Neural cell (in vitro differentiated cells): ENCODE measurements at regions not wholly inside any gene's neighbourhood (a gene's known extent, or its start where the extent isn't known, plus 50 kb on each side); places are given as distances from the start of the nearest gene placed in this dataset.
"Not testable (repeated sequence)": the region's sequence is repeated elsewhere in the genome, so short reads cannot be mapped to it uniquely, and the experiment has no call there.

Experiments used
- EP300 ChIP-seq: fragments of 450-650 bp; conservative IDR thresholded peaks from 2 replicates; pipeline ENCODE4 v1.6.1; 2014; ENCODE audit warnings: antibody characterized with exemption, mild to moderate bottlenecking, moderate library complexity; ENCODE audit not compliant: poor library complexity, severe bottlenecking
- EZH2 ChIP-seq: fragments of 200-600, 300-800 bp; shearing (Covaris generic), sonication (generic); IDR thresholded peaks from 2 replicates; pipeline ENCODE4 v1.6.1; 2014; ENCODE audit warnings: antibody characterized with exemption, low read length, borderline replicate concordance, mild to moderate bottlenecking; ENCODE audit not compliant: insufficient read depth, poor library complexity, severe bottlenecking
- MXI1 ChIP-seq: fragments of 450-650 bp; conservative IDR thresholded peaks from 2 replicates; pipeline ENCODE4 v1.6.1; 2014; ENCODE audit warnings: antibody characterized with exemption, mild to moderate bottlenecking; ENCODE audit not compliant: poor library complexity, severe bottlenecking
- POLR2AphosphoS5 ChIP-seq: IDR thresholded peaks from 2 replicates; pipeline ENCODE4 v1.6.1; 2012
- RAD21 ChIP-seq: fragments of 450-650 bp; conservative IDR thresholded peaks from 2 replicates; pipeline ENCODE4 v1.6.1; 2014; ENCODE audit warnings: antibody characterized with exemption, mild to moderate bottlenecking, moderate library complexity
- SMC3 ChIP-seq: fragments of 450-650 bp; conservative IDR thresholded peaks from 2 replicates; pipeline ENCODE4 v1.6.1; 2014; ENCODE audit warnings: antibody characterized with exemption, mild to moderate bottlenecking, moderate library complexity; ENCODE audit not compliant: poor library complexity
- TAF1 ChIP-seq: IDR thresholded peaks from 2 replicates; pipeline ENCODE4 v1.6.1; 2012; ENCODE audit warnings: low read depth
- TF ChIP-seq, protein P1 (sequence below): fragments of 450-650 bp; IDR thresholded peaks from 2 replicates; pipeline ENCODE4 v1.5.1; 2014; ENCODE audit warnings: antibody characterized with exemption, mild to moderate bottlenecking, moderate library complexity; ENCODE audit not compliant: poor library complexity, severe bottlenecking
- TF ChIP-seq, protein P2 (sequence below): IDR thresholded peaks from 2 replicates; pipeline ENCODE4 v1.6.1; 2012; ENCODE audit warnings: borderline replicate concordance

DNA sequence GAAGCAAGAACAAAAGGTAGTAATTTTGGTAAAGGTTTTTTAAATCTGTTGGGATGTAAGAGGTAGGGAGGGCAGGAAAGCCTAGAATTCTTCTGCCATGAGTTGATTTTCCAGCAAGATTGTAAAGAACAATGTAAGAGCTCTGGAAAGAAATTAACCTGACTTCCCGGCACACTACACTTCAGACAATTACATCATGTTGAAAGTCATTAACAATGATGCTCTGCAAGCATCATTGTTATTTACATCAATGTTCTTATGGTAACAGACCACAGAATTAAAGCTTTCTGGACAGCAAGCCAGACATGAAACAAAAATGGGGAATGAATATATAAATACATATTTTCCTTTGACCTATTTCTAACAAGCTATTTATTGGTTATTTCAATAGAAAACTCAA is 342.2 kb downstream of the CEP170 start:
- TF ChIP-seq, protein P1, sequence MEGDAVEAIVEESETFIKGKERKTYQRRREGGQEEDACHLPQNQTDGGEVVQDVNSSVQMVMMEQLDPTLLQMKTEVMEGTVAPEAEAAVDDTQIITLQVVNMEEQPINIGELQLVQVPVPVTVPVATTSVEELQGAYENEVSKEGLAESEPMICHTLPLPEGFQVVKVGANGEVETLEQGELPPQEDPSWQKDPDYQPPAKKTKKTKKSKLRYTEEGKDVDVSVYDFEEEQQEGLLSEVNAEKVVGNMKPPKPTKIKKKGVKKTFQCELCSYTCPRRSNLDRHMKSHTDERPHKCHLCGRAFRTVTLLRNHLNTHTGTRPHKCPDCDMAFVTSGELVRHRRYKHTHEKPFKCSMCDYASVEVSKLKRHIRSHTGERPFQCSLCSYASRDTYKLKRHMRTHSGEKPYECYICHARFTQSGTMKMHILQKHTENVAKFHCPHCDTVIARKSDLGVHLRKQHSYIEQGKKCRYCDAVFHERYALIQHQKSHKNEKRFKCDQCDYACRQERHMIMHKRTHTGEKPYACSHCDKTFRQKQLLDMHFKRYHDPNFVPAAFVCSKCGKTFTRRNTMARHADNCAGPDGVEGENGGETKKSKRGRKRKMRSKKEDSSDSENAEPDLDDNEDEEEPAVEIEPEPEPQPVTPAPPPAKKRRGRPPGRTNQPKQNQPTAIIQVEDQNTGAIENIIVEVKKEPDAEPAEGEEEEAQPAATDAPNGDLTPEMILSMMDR = not testable (repeated sequence)
- not testable (repeated sequence) for TF ChIP-seq POLR2AphosphoS5, EP300, EZH2, TAF1, RAD21, SMC3, MXI1
- TF ChIP-seq, protein P2, sequence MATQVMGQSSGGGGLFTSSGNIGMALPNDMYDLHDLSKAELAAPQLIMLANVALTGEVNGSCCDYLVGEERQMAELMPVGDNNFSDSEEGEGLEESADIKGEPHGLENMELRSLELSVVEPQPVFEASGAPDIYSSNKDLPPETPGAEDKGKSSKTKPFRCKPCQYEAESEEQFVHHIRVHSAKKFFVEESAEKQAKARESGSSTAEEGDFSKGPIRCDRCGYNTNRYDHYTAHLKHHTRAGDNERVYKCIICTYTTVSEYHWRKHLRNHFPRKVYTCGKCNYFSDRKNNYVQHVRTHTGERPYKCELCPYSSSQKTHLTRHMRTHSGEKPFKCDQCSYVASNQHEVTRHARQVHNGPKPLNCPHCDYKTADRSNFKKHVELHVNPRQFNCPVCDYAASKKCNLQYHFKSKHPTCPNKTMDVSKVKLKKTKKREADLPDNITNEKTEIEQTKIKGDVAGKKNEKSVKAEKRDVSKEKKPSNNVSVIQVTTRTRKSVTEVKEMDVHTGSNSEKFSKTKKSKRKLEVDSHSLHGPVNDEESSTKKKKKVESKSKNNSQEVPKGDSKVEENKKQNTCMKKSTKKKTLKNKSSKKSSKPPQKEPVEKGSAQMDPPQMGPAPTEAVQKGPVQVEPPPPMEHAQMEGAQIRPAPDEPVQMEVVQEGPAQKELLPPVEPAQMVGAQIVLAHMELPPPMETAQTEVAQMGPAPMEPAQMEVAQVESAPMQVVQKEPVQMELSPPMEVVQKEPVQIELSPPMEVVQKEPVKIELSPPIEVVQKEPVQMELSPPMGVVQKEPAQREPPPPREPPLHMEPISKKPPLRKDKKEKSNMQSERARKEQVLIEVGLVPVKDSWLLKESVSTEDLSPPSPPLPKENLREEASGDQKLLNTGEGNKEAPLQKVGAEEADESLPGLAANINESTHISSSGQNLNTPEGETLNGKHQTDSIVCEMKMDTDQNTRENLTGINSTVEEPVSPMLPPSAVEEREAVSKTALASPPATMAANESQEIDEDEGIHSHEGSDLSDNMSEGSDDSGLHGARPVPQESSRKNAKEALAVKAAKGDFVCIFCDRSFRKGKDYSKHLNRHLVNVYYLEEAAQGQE = not testable (repeated sequence)
